GM18505 (cell line): ENCODE measurements at regions not wholly inside any gene's neighbourhood (a gene's known extent, or its start where the extent isn't known, plus 50 kb on each side); places are given as distances from the start of the nearest gene placed in this dataset.
A peak's percentile ranks its signal among the peaks of the same experiment; 100 is the strongest.
"Not testable (repeated sequence)": the region's sequence is repeated elsewhere in the genome, so short reads cannot be mapped to it uniquely, and the experiment has no call there.

Experiments
- ATAC-seq: cut with Tn5 transposase; IDR thresholded peaks from one replicate; pipeline ENCODE4 v1.9.1; 2021; ENCODE audit not compliant: unreplicated experiment
- POLR2A ChIP-seq: IDR thresholded peaks from 4 replicates; pipeline ENCODE4 v1.6.1; 2011; ENCODE audit warnings: borderline replicate concordance; ENCODE audit not compliant: insufficient read depth, insufficient read length; ENCODE audit errors: extremely low read depth

GRCh38 chr2:180621941-180622918 lies 358.2 kb upstream of the UBE2E3 start:
- ATAC-seq, result no peak
- TF ChIP-seq POLR2A, result no peak

GRCh38 chr2:180621366-180621765 lies 359.0 kb upstream of the UBE2E3 start:
- TF ChIP-seq POLR2A, result no peak
- no peak for ATAC-seq

- no peak for ATAC-seq
- TF ChIP-seq POLR2A, result no peak
Observed at GRCh38 chr2:180618570-180618969, 361.8 kb upstream of the UBE2E3 start.

- TF ChIP-seq POLR2A, result no peak
- no peak for ATAC-seq
Observed at GRCh38 chr2:180614776-180615175, 365.6 kb upstream of the UBE2E3 start.

- no peak for TF ChIP-seq POLR2A
- ATAC-seq, result no peak
Observed at GRCh38 chr2:180609626-180610340, 370.6 kb upstream of the UBE2E3 start.

- TF ChIP-seq POLR2A, result no peak
Observed at GRCh38 chr2:180607514-180608049, 372.8 kb upstream of the UBE2E3 start.

GRCh38 chr2:180604077-180604476 lies 376.3 kb upstream of the UBE2E3 start:
- peak; percentile 77 for ATAC-seq
- no peak for TF ChIP-seq POLR2A

More at GRCh38 chr2:180607514-180608049, 372.8 kb upstream of the UBE2E3 start:
- no peak for ATAC-seq

GRCh38 chr2:180601016-180601415 lies 379.4 kb upstream of the UBE2E3 start:
- no peak for ATAC-seq
- TF ChIP-seq POLR2A, result no peak

GRCh38 chr2:180599804-180600203 lies 380.6 kb upstream of the UBE2E3 start:
- TF ChIP-seq POLR2A, result no peak
- ATAC-seq, result no peak

- ATAC-seq, result no peak
- TF ChIP-seq POLR2A, result no peak
Observed at GRCh38 chr2:180597179-180597578, 383.2 kb upstream of the UBE2E3 start.

GRCh38 chr2:180596453-180596852 lies 384.0 kb upstream of the UBE2E3 start:
- ATAC-seq, result no peak
- no peak for TF ChIP-seq POLR2A

- no peak for TF ChIP-seq POLR2A
- ATAC-seq, result no peak
Observed at GRCh38 chr2:180591947-180592346, 388.5 kb upstream of the UBE2E3 start.

- not testable (repeated sequence) for ATAC-seq
Observed at GRCh38 chr2:180591093-180591781, 389.2 kb upstream of the UBE2E3 start.
